Small intestine (tissue), 7 donors: ENCODE measurements at regions not wholly inside any gene's neighbourhood (a gene's known extent, or its start where the extent isn't known, plus 50 kb on each side); places are given as distances from the start of the nearest gene placed in this dataset.

Source experiments
- DNase-seq, 2 donors: peaks; one replicate each; pipeline versions ENCODE4 v3.0.0 to v3.0.0-alpha.2; 2013
- FAIRE-seq: peaks from 2 replicates; lab custom pipeline; 2012; peaks lifted over from hg19 to GRCh38; lab: Jason Lieb, UNC
- H3K27ac ChIP-seq, 3 donors: one replicate each; pipeline ENCODE4 v1.5.1; 2013; ENCODE audit warnings: low read length in 2 of 3, mild to moderate bottlenecking in 2 of 3, control low read depth in 1 of 3, inconsistent platforms in 1 of 3, low read depth in 1 of 3, moderate library complexity in 1 of 3
- H3K27me3 ChIP-seq, 3 donors: one replicate each; pipeline ENCODE4 v1.6.1; 2013; ENCODE audit warnings: low read length in 3 of 3, inconsistent platforms in 1 of 3; ENCODE audit not compliant: control insufficient read depth in 3 of 3, insufficient read depth in 3 of 3
- H3K36me3 ChIP-seq, 3 donors: one replicate each; pipeline ENCODE4 v1.6.1; 2013; ENCODE audit warnings: low read length in 3 of 3, inconsistent platforms in 1 of 3, low read depth in 1 of 3, mild to moderate bottlenecking in 1 of 3, moderate library complexity in 1 of 3; ENCODE audit not compliant: control insufficient read depth in 3 of 3, insufficient read depth in 2 of 3
- H3K4me1 ChIP-seq, 3 donors: one replicate each; pipeline ENCODE4 v1.6.1; 2013; ENCODE audit warnings: low read length in 2 of 3, inconsistent platforms in 1 of 3, low read depth in 1 of 3, mild to moderate bottlenecking in 1 of 3, moderate library complexity in 1 of 3; ENCODE audit not compliant: control insufficient read depth in 3 of 3, insufficient read depth in 2 of 3
- H3K4me3 ChIP-seq, 3 donors: one replicate each; pipeline ENCODE4 v1.5.1; 2013; ENCODE audit warnings: low read length in 3 of 3, control low read depth in 1 of 3, inconsistent platforms in 1 of 3, low read depth in 1 of 3, mild to moderate bottlenecking in 1 of 3, moderate library complexity in 1 of 3
- H3K9me3 ChIP-seq, 2 donors: one replicate each; pipeline ENCODE4 v1.6.1; 2013; ENCODE audit warnings: low read depth in 1 of 2, low read length in 1 of 2; ENCODE audit not compliant: control insufficient read depth in 2 of 2, insufficient read depth in 1 of 2
- WGBS, 3 donors: extraction: QIAGEN DNeasy Blood & Tissue Kit; methylation state at CpG; one replicate each; pipeline ENCODE4 v1.1.7; 2013; 5-methylcytosine and 5-hydroxymethylcytosine counted together
- donor health status: healthy with polysubstance abuse.
- donor health status: control.
- donor health status: control.
- donor health status: Bipolar disorder and iron deficiency.
- donor health status: healthy.

DNA sequence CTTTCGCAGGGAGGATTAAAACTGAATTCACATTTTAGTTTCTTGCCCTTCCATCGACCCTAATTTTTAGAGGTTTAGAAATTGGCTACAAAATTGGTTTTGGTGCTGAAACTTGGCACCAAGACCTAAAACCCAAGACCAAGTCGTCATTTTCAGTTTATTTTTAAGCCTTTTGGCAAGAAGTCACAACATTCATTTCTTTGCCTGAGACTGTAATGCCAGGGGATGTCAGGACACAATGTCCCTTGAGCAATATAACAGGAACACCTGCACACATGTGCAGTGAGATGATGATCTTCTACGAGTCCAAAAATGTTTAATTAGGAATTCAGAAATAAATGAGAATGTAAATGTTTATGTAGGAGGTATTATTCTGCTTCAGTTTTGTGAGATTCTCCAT lies 335.4 kb upstream of the ANKRD30A start:
- H3K4me3 ChIP-seq = no peak overlapping the region
- H3K27ac ChIP-seq = no peak overlapping the region
- H3K27me3 ChIP-seq = no peaks in the 10 kb centered on the region
- DNase-seq (no peak), FAIRE-seq (no peak)
- WGBS, 3 donors = 59 to 62% (median 61%) methylated on average over 4 of the region's 4 CpGs
- H3K36me3 ChIP-seq = no peaks in the 10 kb centered on the region
- no peaks in the 10 kb centered on the region for H3K4me1 ChIP-seq
- H3K9me3 ChIP-seq = no peaks in the 10 kb centered on the region

DNA sequence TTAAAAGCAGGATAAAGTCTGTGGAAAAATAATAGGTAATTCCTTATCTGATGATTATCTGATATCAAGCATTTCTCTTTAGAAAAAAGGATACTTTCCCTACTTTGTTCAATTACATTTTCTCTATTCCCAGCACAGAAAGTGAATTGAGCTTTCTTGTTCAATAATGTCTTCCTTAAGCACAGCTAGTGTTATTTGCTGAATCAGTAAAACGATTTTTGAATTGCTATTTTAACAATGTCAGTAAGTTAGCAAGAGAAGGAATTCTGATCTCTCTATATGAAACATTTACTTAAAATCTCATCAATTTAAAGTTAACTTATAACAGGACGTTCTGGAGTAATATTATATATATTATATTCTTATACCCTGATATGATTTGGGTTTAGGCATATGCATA lies 337.2 kb upstream of the ANKRD30A start:
- Histone ChIP-seq H3K9me3 (no peaks in the 10 kb centered on the region), H3K27me3 (no peaks in the 10 kb centered on the region), H3K27ac (no peak overlapping the region), H3K4me3 (no peak overlapping the region), H3K4me1 (no peaks in the 10 kb centered on the region), H3K36me3 (no peaks in the 10 kb centered on the region)
- FAIRE-seq (no peak), DNase-seq (no peak)
- WGBS, 3 donors = 64 to 78% (median 73%) methylated on average over 2 of the region's 2 CpGs

DNA sequence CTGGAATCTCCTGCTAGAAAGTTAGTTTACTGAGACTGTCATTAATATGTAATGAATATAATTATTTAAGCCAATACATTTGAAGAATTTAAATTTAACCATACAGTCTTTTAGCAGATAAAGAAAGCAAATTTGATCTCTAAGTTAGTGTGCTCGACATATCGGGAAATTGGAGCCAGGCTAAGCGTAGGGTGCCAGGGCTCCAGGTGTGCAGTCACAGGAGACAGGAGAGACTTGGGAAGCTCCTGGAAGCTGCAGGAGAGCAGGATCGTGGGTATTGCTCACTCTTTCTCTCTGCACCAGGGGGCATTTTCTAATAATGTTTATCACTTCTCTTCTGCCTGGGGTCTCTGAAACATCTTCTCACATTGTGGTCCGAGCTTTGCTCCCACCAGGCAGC lies 342.0 kb upstream of the ANKRD30A start:
- no peak for FAIRE-seq
- no peaks in the 10 kb centered on the region for H3K27me3 ChIP-seq
- no peaks in the 10 kb centered on the region for H3K36me3 ChIP-seq
- H3K27ac ChIP-seq = no peak overlapping the region
- no peaks in the 10 kb centered on the region for H3K4me1 ChIP-seq
- no peaks in the 10 kb centered on the region for H3K9me3 ChIP-seq
- H3K4me3 ChIP-seq = no peak overlapping the region
- 81 to 86% (median 83%) methylated on average over 5 of the region's 5 CpGs for WGBS, 3 donors
- no peak for DNase-seq

DNA sequence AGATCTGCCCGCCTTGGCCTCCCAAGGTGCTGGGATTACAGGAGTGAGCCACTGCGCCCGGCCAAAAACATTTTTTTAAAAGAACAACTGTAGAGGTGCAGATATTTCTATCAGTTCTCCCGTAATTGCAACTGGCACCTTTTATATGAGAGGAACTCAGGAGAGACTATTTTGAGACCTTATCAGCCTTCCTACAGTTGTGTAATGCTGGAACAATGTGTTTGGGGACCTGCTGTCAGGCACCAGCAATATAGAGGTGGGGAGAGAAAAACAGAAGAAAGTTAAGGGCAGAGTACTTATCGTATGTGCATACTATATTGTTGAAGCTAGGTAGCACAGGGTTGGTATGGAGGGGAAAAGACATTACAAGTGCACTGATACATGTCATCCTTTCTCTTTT lies 343.8 kb upstream of the ANKRD30A start:
- WGBS, 3 donors = 73 to 81% (median 78%) methylated on average over 5 of the region's 5 CpGs
- Histone ChIP-seq H3K4me3 (no peak overlapping the region), H3K4me1 (no peaks in the 10 kb centered on the region), H3K27me3 (no peaks in the 10 kb centered on the region), H3K27ac (no peak overlapping the region), H3K9me3 (no peaks in the 10 kb centered on the region), H3K36me3 (no peaks in the 10 kb centered on the region)
- DNase-seq (no peak), FAIRE-seq (no peak)

DNA sequence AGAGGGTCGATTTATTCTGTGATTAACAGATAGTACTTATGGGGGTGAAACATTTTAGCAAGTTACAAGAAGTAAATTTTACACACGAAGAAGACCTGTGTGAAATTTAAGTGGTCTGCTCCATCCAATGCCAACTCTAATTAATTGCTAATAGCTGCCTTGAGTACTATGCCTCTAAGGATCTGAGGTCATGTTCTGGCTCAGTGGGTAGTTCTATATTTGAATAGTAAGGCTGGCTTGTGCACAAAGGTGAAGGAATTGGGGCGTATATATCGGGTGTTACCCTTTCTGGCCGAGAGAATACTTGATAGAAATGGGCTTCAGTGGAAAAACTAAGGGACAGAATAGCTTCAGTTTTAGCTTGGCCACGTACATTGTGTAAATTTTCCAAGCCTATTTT lies 345.2 kb upstream of the ANKRD30A start:
- H3K4me1 ChIP-seq = no peaks in the 10 kb centered on the region
- no peak overlapping the region for H3K27ac ChIP-seq
- no peak for FAIRE-seq
- H3K9me3 ChIP-seq = no peaks in the 10 kb centered on the region
- H3K36me3 ChIP-seq = no peaks in the 10 kb centered on the region
- DNase-seq = no peak
- H3K27me3 ChIP-seq = no peaks in the 10 kb centered on the region
- H3K4me3 ChIP-seq = no peak overlapping the region
- WGBS, 3 donors = 70 to 80% (median 77%) methylated on average over 6 of the region's 6 CpGs

DNA sequence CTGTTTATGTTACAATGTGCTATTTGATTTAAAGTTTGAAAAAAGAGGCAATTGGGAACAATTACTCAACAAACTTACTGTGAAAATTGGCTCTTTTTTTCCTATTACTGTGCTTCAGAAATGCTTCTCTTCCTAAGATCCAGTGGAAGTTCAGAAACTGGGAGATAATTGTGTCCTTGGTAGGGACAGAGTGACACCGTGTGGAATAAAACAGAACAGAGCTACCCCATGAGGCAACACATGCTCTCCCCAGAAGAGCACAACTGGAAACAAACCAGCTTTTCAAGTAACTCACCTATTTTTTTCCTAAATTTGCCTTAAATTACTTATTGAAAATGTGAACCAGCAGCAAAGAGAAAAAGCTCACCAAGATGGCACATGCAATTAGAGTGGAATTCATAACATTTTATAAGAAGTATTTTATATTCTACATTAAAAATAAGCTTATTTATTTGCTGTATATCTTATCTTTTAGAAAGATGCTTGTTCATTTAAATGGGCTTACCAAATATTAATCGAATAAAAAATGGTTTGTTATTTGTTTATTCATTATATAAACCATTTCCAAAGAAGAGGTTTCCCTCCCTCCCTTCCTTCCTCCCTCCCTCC lies 346.1 kb upstream of the ANKRD30A start:
- peak; percentile 0 to 47 for DNase-seq
- Histone ChIP-seq H3K27ac (no peak overlapping the region), H3K4me1 (no peaks in the 10 kb centered on the region), H3K9me3 (no peaks in the 10 kb centered on the region), H3K36me3 (no peaks in the 10 kb centered on the region), H3K4me3 (no peak overlapping the region), H3K27me3 (no peaks in the 10 kb centered on the region)
- FAIRE-seq = no peak
- 6 to 17% (median 15%) methylated on average over 2 of the region's 2 CpGs for WGBS, 3 donors

DNA sequence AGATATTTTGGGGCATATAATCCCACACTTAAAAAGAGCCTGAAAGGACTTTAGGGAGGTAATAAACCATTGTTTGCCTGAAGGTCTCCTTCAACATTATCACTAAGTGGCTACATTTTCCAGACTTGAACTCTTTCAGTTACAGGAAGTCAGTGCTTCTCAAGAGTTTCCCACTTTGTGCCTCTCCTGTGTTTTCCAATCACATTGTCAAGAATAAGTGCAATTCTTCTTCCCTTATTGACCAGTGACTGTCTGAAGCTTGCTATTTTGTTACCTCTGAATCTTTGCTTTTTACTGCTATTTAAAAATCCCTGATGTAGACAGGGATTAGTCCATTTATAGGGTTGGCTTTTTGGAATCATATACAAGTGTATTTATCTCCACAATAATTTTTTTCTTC lies 346.7 kb upstream of the ANKRD30A start:
- DNase-seq (no peak), FAIRE-seq (no peak)
- no peak overlapping the region for H3K4me3 ChIP-seq
- H3K36me3 ChIP-seq = no peaks in the 10 kb centered on the region
- H3K27ac ChIP-seq = no peak overlapping the region
- H3K27me3 ChIP-seq = no peaks in the 10 kb centered on the region
- no peaks in the 10 kb centered on the region for H3K9me3 ChIP-seq
- no peaks in the 10 kb centered on the region for H3K4me1 ChIP-seq

DNA sequence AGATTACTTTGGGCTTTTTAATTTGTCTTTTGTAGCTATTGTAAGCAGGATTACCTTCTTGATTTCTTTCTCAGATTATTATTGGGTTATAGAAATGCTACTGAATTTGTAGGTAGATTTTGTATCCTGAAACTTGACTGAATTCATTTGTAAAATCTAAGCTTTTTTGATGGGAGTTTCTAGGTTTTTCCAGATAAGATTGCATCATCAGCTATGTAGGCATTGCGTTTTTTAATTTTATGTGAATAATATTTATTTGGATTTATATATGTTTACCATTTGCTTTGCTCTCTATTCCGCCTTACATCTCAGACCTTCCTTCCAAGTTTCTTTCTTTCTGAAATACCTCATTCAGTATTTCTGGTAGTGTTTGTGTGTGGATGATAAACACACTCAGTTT lies 351.7 kb upstream of the ANKRD30A start:
- FAIRE-seq = no peak
- H3K27me3 ChIP-seq = no peaks in the 10 kb centered on the region
- no peaks in the 10 kb centered on the region for H3K9me3 ChIP-seq
- no peaks in the 10 kb centered on the region for H3K4me1 ChIP-seq
- no peaks in the 10 kb centered on the region for H3K36me3 ChIP-seq
- WGBS, 3 donors = 86 to 90% (median 89%) methylated on average over 2 of the region's 2 CpGs
- no peak overlapping the region for H3K27ac ChIP-seq
- H3K4me3 ChIP-seq = no peak overlapping the region
- no peak for DNase-seq

DNA sequence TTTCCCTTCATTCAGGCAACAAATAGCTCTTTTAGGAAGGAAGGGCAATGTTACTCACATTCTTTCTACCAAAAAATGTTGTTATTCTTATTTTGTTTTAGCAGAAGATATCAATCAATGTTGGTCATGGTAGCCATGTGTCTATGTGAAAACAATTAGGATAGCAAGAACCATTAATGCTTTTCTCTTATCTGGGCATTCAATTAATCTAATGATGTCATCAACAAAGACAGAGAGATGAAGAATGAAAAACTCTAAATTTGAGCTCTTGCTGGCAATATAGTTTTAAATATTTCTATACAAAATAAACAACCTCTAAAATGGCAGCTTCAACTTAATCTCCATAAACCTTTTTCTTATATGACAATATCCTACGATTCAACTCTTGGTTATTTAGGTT lies 353.7 kb upstream of the ANKRD30A start:
- no peak for DNase-seq
- 77 to 83% (median 82%) methylated on average over 1 of the region's 1 CpG for WGBS, 3 donors

More for the DNA sequence above, 353.7 kb upstream of the ANKRD30A start:
- no peak for FAIRE-seq
- Histone ChIP-seq H3K4me3 (no peak overlapping the region), H3K36me3 (no peaks in the 10 kb centered on the region), H3K4me1 (no peaks in the 10 kb centered on the region), H3K27ac (no peak overlapping the region), H3K9me3 (no peaks in the 10 kb centered on the region), H3K27me3 (no peaks in the 10 kb centered on the region)
